Kidney epithelial cell (primary cell): ENCODE measurements at regions not wholly inside any gene's neighbourhood (a gene's known extent, or its start where the extent isn't known, plus 50 kb on each side); places are given as distances from the start of the nearest gene placed in this dataset.
"Not testable (repeated sequence)": the region's sequence is repeated elsewhere in the genome, so short reads cannot be mapped to it uniquely, and the experiment has no call there.

ENCODE experiments used
- DNase-seq: peaks from one replicate; pipeline ENCODE4 v3.0.0-alpha.2; 2010; ENCODE audit warnings: low read depth
- H3K27me3 ChIP-seq: 2 replicates; pipeline ENCODE4 v1.6.0; 2011; ENCODE audit warnings: low read length; ENCODE audit not compliant: control insufficient read depth, insufficient read depth
- H3K36me3 ChIP-seq: 2 replicates; pipeline ENCODE4 v1.5.1; 2011; ENCODE audit warnings: low read length; ENCODE audit not compliant: control insufficient read depth, insufficient read depth
- H3K4me3 ChIP-seq: 2 replicates; pipeline ENCODE4 v1.5.1; 2011; ENCODE audit warnings: low read depth, mild to moderate bottlenecking, control low read depth, low read length
- TF ChIP-seq, protein P1 (sequence below): IDR thresholded peaks from 2 replicates; pipeline ENCODE4 v1.5.1; 2011; ENCODE audit warnings: mild to moderate bottlenecking, moderate library complexity, low read length, control low read depth, inconsistent platforms; ENCODE audit not compliant: insufficient read depth, poor library complexity, severe bottlenecking

DNA sequence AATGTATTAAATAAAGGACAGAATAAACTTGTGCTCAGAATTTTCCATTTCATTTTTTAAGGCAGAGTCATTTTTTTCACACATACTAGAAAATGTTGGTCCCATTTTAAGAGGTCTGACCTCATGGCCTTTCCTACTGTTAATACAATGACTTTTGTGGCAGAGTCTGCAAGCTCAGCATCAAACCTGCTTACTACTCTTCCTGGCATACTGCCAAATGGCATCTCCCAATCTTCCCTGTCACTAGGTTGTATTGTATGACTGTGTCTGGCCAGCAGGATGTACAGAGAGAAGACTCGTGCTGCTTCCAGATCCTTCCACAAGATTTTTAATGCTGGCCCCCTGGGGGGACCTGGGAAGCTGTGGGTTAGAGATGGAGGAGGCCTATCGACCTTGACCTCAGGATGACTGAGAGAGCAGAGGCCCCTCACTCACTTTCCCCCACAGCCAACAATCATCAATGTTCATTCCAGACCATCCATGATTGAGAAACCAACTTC is 64.7 kb downstream of the BARX1 start:
- H3K4me3 ChIP-seq: no peak overlapping the region
- no peaks in the 10 kb centered on the region for H3K27me3 ChIP-seq
- H3K36me3 ChIP-seq: no peaks in the 10 kb centered on the region
- TF ChIP-seq, protein P1, sequence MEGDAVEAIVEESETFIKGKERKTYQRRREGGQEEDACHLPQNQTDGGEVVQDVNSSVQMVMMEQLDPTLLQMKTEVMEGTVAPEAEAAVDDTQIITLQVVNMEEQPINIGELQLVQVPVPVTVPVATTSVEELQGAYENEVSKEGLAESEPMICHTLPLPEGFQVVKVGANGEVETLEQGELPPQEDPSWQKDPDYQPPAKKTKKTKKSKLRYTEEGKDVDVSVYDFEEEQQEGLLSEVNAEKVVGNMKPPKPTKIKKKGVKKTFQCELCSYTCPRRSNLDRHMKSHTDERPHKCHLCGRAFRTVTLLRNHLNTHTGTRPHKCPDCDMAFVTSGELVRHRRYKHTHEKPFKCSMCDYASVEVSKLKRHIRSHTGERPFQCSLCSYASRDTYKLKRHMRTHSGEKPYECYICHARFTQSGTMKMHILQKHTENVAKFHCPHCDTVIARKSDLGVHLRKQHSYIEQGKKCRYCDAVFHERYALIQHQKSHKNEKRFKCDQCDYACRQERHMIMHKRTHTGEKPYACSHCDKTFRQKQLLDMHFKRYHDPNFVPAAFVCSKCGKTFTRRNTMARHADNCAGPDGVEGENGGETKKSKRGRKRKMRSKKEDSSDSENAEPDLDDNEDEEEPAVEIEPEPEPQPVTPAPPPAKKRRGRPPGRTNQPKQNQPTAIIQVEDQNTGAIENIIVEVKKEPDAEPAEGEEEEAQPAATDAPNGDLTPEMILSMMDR: no peak
- no peak for DNase-seq

DNA sequence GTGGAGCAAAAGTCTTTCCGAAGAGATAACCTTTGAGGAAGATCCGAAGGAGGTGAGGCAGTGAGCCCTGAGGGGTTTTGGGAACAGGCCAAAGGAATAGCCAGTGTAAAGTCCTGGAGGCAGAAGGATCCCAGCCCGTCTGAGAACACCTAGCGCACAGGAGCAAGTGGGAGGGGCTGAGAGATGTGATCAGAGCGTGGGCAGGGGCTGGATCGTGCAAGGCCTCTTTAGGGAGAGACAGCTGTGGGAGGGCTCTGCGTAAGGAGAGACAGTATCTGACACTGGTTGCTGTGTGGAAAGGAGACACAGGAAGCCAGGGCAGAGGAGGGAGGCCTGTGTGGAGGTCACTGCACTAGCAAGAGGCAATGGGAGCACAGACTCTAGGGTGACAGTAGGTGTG is 68.2 kb downstream of the BARX1 start:
- no peak for DNase-seq
- Histone ChIP-seq H3K4me3 (no peak overlapping the region), H3K36me3 (no peaks in the 10 kb centered on the region), H3K27me3 (no peaks in the 10 kb centered on the region)
- TF ChIP-seq, protein P1: no peak

DNA sequence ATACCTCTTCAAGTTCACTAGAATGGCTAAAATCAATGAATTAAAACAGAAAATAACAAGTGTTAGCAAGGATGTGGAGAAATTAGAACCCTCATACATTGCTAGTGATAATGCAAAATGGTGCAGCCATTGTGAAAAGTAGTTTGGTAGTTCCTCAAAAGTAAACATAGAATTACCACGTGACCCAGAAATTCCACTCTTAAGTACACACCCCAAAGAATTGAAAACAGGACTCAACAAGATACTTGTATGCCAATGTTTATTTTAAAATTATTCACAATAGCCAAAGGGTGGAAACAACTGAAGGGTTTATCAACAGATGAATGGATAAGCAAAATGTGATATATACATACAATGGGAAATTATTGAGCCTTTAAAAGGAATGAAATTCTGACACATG is 70.3 kb downstream of the BARX1 start:
- Histone ChIP-seq H3K4me3 (no peak overlapping the region), H3K36me3 (no peaks in the 10 kb centered on the region), H3K27me3 (no peaks in the 10 kb centered on the region)
- TF ChIP-seq, protein P1: no peak
- DNase-seq: no peak

DNA sequence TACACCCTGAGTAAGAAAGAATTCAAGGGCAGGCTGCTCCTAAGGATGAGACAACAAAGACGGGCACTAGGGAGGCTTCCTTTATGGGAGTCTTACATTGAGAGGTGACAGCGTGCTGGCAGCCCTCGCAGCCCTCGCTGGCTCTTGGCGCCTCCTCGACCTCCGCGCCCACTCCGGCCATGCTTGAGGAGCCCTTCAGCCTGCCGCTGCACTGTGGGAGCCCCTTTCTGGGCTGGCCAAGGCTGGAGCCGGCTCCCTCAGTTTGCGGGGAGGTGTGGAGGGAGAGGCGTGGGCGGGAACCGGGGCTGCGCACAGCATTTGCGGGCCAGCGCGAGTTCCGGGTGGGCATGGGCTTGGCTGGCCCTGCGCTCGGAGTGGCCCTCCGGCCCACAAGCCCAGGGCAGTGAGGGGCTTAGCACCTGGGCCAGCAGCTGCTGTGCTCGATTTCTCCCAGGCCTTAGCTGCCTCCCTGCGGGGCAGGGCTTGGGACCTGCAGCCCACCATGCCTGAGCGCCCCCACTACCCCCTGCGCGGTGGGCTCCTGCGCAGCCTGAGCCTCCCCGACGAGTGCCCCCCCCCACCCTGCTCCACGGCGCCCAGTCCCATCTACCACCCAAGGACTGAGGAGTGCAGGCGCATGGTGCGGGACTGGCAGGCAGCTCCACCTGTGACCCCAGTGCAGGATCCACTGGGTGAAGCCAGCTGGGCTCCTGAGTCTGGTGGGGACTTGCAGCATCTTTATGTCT is 75.3 kb downstream of the BARX1 start:
- H3K36me3 ChIP-seq, H3K4me3 ChIP-seq, H3K27me3 ChIP-seq, DNase-seq: not testable (repeated sequence)

DNA sequence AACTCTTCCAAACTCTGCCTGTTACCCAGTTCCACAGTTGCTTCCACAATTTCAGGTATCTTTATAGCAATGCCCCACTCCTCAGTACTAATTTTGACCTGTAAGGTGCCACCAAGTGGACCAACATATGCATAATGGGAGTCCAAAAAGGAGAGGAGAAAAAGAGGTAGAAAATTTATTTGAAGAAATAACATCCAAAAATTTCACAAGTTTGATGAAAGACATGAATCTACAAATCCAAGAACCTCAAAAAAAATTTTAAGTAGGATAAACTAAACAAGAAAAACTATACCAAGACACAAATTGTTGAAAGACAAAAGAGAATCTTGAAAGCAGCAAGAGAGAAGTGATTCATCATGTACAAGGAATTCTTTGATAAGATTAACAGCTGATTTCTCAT is 79.8 kb downstream of the BARX1 start:
- Histone ChIP-seq H3K27me3 (no peaks in the 10 kb centered on the region), H3K36me3 (no peaks in the 10 kb centered on the region), H3K4me3 (no peak overlapping the region)
- no peak for DNase-seq
- TF ChIP-seq, protein P1: no peak

DNA sequence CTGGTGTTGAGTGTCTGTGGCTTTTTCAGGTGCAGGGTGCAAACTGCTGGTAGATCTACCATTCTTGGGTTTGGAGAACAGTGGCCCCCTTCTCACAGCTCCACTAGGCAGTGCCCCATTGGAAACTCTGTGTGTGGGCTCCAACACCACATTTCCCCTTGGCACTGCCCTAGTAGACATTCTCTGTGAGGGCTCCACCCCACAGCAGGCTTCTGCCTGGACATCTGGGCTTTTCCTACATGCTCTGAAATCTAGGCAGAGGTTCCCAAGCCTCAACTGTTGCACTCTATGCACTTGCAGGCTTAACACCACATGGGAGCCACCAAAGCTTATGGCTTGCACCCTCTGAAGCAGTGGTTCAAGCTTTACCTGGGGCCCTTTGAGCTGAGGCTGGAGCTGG is 80.9 kb downstream of the BARX1 start:
- DNase-seq: no peak
- Histone ChIP-seq H3K4me3 (no peak overlapping the region), H3K36me3 (no peaks in the 10 kb centered on the region), H3K27me3 (no peaks in the 10 kb centered on the region)
- TF ChIP-seq, protein P1: no peak
